Chondrocyte (in vitro differentiated cells): ENCODE measurements at regions not wholly inside any gene's neighbourhood (a gene's known extent, or its start where the extent isn't known, plus 50 kb on each side); places are given as distances from the start of the nearest gene placed in this dataset.

Experiments
- DNase-seq: peaks from one replicate; pipeline ENCODE4 v3.0.0; 2021; ENCODE audit warnings: mixed read lengths, low spot score
- H3K27ac Mint-ChIP-seq: one replicate; pipeline ENCODE4 v1.8.0; 2021; ENCODE audit warnings: mild to moderate bottlenecking, moderate library complexity, mixed read lengths; ENCODE audit not compliant: unreplicated experiment
- H3K27me3 Mint-ChIP-seq: 2 replicates; pipeline ENCODE4 v1.8.0; 2021; ENCODE audit warnings: low read depth, mixed read lengths
- H3K36me3 Mint-ChIP-seq: 2 replicates; pipeline ENCODE4 v1.8.0; 2021; ENCODE audit warnings: low read depth, mixed read lengths
- H3K4me1 Mint-ChIP-seq: 2 replicates; pipeline ENCODE4 v1.8.0; 2021; ENCODE audit warnings: low read depth, mild to moderate bottlenecking, mixed read lengths
- H3K4me3 Mint-ChIP-seq: one replicate; pipeline ENCODE4 v1.8.0; 2021; ENCODE audit warnings: mild to moderate bottlenecking, moderate library complexity, mixed read lengths; ENCODE audit not compliant: unreplicated experiment
- H3K9me3 Mint-ChIP-seq: 2 replicates; pipeline ENCODE4 v1.8.0; 2021; ENCODE audit warnings: low read depth, mixed read lengths
- TF ChIP-seq, protein P1 (sequence below): fragments of 200-600 bp; sonication (generic); IDR thresholded peaks from 2 replicates; pipeline ENCODE4 v1.5.0; 2021; ENCODE audit warnings: antibody characterized with exemption, mild to moderate bottlenecking, moderate library complexity

DNA sequence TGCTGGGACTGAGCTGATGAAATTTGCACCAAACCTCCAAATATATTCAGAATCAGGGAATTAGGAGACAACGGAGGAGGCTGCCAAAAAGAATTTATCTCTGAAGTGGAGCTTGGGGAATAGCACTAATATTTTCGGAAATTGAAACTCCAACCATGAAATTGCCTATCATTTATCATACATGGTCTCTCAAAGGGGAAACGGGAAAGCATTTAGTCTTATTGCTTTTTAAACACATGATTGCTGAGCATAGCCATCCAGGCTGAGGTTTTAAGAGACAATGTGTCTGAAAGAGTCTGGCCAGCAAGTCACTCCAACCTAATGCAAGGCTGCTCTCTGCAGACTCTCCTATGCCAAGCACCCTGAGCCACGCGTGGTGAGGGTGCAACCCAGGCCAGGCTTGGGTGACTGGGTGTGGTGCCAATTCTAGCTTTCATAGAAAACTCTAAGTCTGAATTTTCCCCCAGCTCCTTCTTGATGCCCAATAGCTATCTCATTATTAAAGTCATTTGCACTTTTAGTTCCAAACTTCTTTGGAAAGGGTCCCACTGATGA lies 200.2 kb downstream of the RPLP1 start:
- H3K36me3 Mint-ChIP-seq = peaks cover 2% of the 10 kb centered on the region
- no peak for DNase-seq
- H3K9me3 Mint-ChIP-seq = no peaks in the 10 kb centered on the region
- TF ChIP-seq, protein P1, sequence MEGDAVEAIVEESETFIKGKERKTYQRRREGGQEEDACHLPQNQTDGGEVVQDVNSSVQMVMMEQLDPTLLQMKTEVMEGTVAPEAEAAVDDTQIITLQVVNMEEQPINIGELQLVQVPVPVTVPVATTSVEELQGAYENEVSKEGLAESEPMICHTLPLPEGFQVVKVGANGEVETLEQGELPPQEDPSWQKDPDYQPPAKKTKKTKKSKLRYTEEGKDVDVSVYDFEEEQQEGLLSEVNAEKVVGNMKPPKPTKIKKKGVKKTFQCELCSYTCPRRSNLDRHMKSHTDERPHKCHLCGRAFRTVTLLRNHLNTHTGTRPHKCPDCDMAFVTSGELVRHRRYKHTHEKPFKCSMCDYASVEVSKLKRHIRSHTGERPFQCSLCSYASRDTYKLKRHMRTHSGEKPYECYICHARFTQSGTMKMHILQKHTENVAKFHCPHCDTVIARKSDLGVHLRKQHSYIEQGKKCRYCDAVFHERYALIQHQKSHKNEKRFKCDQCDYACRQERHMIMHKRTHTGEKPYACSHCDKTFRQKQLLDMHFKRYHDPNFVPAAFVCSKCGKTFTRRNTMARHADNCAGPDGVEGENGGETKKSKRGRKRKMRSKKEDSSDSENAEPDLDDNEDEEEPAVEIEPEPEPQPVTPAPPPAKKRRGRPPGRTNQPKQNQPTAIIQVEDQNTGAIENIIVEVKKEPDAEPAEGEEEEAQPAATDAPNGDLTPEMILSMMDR = no peak
- peaks cover 64% of the 10 kb centered on the region for H3K27me3 Mint-ChIP-seq
- no peak overlapping the region for H3K27ac Mint-ChIP-seq
- H3K4me1 Mint-ChIP-seq = peaks cover 9% of the 10 kb centered on the region
- no peak overlapping the region for H3K4me3 Mint-ChIP-seq

DNA sequence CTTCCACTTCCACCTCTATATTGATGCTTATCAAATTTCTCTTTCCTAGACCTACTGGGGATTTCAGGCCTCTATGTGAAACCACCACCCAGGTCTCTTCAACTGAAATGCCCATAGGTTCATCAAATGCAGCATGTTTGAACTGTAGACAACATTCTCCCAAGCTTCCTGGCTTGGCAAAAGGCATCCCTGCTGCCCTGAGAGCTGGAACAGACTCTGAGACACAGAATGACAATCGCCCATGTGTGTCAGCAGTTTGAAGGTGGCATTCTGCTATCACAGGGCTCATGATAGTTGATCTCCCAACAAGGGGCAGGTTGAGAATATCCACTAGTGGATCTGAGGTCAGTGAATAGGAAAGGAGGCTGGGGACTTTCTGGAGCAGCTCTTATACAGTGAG lies 200.7 kb downstream of the RPLP1 start:
- no peak for DNase-seq
- Mint-ChIP-seq H3K27me3 (peaks cover 63% of the 10 kb centered on the region), H3K36me3 (peaks cover 2% of the 10 kb centered on the region), H3K4me1 (peaks cover 7% of the 10 kb centered on the region), H3K9me3 (no peaks in the 10 kb centered on the region), H3K27ac (no peak overlapping the region), H3K4me3 (no peak overlapping the region)
- TF ChIP-seq, protein P1 = no peak

- Mint-ChIP-seq H3K27me3 (peaks cover 60% of the 10 kb centered on the region), H3K27ac (no peak overlapping the region), H3K36me3 (peaks cover 2% of the 10 kb centered on the region), H3K4me3 (no peak overlapping the region), H3K9me3 (no peaks in the 10 kb centered on the region), H3K4me1 (peaks cover 2% of the 10 kb centered on the region)
- DNase-seq = no peak
- TF ChIP-seq, protein P1 = no peak
Observed at GRCh38 chr15:69653846-69654245, 201.2 kb downstream of the RPLP1 start.

GRCh38 chr15:69656271-69657030 lies 203.8 kb downstream of the RPLP1 start:
- H3K27me3 Mint-ChIP-seq = peaks cover 39% of the 10 kb centered on the region

DNA sequence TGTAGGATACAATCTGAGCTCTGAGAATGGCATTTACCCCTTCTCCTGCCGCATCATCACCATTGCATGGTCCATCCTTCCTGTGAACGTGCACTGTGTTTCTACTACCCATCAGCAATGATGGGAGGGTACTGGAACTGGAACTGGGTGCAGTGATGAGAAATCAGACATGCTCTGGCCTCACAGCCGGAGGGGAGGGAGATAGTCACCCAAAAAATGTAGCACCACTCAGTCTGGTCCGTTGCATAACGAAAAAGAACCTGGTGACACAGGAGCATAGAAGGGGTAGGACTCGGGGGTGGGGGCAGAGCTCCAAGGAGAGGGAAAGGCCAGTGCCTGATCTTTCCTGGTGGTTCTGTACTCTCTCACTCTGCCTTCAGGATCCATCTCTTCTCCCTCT lies 205.0 kb downstream of the RPLP1 start:
- Mint-ChIP-seq H3K27me3 (peaks cover 30% of the 10 kb centered on the region), H3K27ac (no peak overlapping the region), H3K36me3 (no peaks in the 10 kb centered on the region), H3K4me3 (no peak overlapping the region), H3K9me3 (no peaks in the 10 kb centered on the region), H3K4me1 (no peaks in the 10 kb centered on the region)
- no peak for DNase-seq
- TF ChIP-seq, protein P1 = no peak

More at GRCh38 chr15:69656271-69657030, 203.8 kb downstream of the RPLP1 start:
- DNase-seq = no peak
- TF ChIP-seq, protein P1 = no peak
- no peaks in the 10 kb centered on the region for H3K4me1 Mint-ChIP-seq
- H3K9me3 Mint-ChIP-seq = no peaks in the 10 kb centered on the region
- no peak overlapping the region for H3K27ac Mint-ChIP-seq
- no peaks in the 10 kb centered on the region for H3K36me3 Mint-ChIP-seq
- no peak overlapping the region for H3K4me3 Mint-ChIP-seq
